Adrenal gland (tissue), 5 donors: ENCODE measurements at regions not wholly inside any gene's neighbourhood (a gene's known extent, or its start where the extent isn't known, plus 50 kb on each side); places are given as distances from the start of the nearest gene placed in this dataset.

ENCODE experiments used
- POLR2A ChIP-seq, 2 donors: fragments of 450-650 bp; IDR thresholded peaks; one replicate each; pipeline ENCODE4 v1.6.1; 2017; ENCODE audit warnings: antibody characterized with exemption in 2 of 2, mild to moderate bottlenecking in 2 of 2, moderate library complexity in 1 of 2
- TF ChIP-seq, protein P1 (sequence below), 6 experiments: fragments of 450-650 bp in 4 of 6; fragments of 200-600 bp in 2 of 6; sonication (generic) in 1 of 6; IDR thresholded peaks; 1 replicate in 5 of 6; 2 replicates in 1 of 6; pipeline versions ENCODE4 v1.5.1 to v1.8.0; 2016 to 2021; ENCODE audit warnings: antibody characterized with exemption in 6 of 6, mild to moderate bottlenecking in 2 of 6, moderate library complexity in 1 of 6
- donor health status: DM: no; HTN: no; CAD: no.

DNA sequence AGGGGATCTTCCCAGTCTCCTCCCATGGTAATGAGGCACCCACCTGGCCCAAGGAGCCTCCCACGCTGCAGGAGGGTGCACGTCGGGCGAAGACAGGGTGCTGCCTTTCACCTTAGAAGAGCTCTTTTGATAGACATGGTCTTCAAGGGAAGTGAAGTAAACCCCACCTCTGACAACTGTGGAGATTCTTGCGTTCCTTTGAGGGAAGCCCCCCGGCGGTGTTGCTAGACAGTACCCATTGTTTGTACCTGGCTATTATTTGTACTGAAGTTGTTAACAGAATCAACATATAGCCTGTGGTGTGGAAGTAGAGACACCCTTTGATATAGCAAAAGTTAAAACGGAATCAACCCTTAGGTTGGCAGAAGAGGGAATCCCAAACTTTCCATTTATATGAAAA lies 648.0 kb downstream of the GALR1 start:
- TF ChIP-seq, protein P1, sequence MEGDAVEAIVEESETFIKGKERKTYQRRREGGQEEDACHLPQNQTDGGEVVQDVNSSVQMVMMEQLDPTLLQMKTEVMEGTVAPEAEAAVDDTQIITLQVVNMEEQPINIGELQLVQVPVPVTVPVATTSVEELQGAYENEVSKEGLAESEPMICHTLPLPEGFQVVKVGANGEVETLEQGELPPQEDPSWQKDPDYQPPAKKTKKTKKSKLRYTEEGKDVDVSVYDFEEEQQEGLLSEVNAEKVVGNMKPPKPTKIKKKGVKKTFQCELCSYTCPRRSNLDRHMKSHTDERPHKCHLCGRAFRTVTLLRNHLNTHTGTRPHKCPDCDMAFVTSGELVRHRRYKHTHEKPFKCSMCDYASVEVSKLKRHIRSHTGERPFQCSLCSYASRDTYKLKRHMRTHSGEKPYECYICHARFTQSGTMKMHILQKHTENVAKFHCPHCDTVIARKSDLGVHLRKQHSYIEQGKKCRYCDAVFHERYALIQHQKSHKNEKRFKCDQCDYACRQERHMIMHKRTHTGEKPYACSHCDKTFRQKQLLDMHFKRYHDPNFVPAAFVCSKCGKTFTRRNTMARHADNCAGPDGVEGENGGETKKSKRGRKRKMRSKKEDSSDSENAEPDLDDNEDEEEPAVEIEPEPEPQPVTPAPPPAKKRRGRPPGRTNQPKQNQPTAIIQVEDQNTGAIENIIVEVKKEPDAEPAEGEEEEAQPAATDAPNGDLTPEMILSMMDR (IDR thresholded peaks at IDR 0.05), result no peak
- TF ChIP-seq POLR2A (IDR thresholded peaks at IDR 0.05), result no peak
